HG03097 (cell line): ENCODE measurements at regions not wholly inside any gene's neighbourhood (a gene's known extent, or its start where the extent isn't known, plus 50 kb on each side); places are given as distances from the start of the nearest gene placed in this dataset.

Experiments used
- ATAC-seq: cut with Tn5 transposase; IDR thresholded peaks from one replicate; pipeline ENCODE4 v1.9.1; 2021; ENCODE audit not compliant: unreplicated experiment, low FRiP score

DNA sequence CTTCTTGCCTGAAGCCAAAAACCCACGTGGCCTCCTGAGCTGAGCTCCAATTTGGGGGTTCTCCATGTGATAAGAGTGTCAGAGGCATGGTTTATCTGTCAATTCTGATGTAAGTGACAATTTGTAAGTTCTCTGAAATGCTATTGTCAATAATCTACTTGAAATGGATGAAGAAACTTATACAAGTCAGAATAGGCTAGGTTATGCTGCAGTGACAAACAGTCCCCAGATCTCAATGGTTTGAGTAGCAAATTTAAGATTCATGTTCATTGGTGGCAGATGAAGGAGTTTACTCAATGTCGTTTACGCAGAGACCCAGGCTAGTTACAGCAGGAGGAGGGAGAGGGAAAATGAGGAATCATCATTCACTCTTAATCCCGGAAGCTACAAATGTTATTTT lies 352.4 kb downstream of the KIF16B start:
- ATAC-seq, result no peak

DNA sequence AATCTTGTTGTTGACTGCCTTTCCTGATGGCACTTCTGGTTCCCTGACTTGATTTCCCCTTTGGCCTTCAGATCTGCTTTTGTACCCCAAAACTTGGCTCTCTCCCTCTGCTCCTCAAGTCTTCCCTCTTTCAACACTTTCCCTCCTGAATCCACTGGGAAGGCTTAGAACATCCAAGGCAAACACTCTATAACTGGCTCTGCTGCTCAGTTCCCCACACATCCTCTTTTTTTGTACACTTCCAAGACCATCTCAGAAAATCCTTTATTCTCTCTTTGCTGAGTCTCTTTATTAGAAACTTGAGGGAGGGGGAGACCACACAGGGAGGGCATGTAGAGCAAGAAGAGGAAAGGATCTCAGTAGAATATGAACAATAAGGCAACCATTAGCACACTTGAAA lies 354.1 kb downstream of the KIF16B start:
- ATAC-seq, result no peak

DNA sequence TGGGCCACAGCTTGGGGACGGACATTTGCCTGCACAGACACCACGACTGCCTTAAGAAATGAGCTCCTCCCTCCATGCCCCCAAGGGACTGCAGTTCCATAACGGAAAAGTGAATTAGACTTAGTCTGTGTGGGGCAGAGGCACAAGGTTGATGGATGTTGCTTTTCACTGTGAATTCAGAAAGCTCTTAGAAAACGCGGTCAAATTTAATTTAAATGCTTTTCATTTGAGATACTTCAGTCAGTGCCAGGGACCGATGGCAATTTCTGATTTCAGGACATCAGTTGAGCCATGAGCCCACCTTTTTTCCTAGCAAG lies 356.4 kb downstream of the KIF16B start:
- no peak for ATAC-seq

DNA sequence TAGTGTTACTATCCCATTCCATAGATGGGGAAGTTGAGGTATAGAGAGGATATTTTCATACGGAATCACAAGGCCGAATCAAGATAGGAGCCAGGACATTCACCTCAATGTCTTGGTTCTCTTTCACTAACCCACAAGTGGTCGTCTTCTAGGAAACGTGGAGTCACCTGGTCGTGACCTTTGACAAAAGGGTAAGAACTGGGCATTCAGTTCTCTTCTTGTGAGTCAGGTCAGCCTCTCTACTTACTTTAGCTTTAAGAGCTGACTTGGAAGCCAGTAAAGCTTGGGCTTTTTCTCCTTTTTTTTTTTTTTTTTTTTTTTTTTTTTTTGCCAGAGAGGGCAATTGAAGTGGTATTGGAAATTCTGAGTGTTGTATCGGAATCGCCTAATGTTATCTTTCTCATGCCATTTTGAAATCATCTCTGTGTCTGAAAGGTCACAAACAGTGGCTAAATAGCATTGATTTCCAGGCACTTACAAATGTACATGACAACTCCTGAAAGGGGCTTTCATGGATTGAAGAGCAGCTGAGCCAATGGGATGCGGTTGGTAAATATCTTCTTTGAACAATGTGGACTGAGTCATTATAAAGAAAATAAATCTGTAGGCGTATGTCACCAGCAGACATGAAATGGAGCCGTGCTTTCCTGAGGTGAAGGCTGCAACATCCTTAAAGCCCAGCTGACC lies 356.9 kb downstream of the KIF16B start:
- ATAC-seq, result no peak

DNA sequence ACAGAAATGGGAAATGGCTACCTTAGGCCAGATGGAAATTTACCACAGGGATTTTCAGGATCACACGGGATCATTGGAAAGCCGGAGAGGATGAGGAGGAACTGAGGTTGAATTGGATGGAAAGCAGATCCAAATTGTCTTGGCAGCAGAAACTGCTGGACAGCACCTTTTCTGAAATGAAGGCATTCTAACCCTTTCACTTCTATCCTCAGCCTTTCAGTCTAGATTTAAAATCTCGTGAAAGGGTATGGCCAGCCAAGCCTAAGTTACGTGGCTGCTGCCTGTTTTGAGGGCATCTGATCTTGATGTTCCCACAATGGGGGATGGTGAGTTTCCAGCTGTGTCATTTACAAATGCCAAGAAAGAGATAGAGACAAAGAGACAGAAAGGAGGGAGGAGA lies 358.2 kb downstream of the KIF16B start:
- ATAC-seq, result no peak

DNA sequence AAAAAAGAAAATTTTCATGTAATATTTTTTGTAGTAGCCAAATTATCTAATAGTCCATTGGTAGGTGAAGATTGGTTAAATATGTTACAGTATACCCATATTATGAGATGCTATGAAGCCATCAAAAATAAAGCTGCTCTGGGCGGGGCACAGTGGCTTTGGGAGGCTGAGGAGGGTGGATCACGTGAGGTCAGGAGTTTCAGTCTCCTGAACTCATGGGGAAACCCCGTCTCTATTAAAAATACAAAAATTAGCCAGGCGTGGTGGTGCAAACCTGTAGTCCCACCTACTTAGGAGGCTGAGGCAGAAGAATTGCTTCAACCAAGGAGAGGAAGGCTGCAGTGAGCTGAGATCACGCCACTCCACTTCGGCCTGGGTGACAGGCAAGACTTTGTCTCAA lies 360.5 kb downstream of the KIF16B start:
- ATAC-seq, result no peak

DNA sequence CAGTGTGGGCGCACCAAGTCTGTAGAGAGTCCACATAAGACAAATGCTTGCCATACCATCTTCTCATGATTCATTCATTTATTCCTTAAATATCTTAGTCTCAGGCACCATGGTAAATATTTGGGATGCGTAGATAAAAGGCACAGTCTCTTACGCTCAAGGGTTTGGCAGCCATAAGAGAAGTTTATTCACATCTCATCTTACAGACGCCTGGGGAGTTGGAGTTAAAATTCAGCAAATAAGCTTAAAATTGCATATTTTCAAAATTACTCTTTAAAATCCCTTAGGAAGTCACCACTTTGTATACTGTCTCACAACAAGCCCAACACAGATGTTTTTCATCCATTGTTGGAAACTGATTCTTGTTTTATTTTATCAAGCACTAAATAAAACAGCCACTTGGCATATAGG lies 363.3 kb downstream of the KIF16B start:
- no peak for ATAC-seq

DNA sequence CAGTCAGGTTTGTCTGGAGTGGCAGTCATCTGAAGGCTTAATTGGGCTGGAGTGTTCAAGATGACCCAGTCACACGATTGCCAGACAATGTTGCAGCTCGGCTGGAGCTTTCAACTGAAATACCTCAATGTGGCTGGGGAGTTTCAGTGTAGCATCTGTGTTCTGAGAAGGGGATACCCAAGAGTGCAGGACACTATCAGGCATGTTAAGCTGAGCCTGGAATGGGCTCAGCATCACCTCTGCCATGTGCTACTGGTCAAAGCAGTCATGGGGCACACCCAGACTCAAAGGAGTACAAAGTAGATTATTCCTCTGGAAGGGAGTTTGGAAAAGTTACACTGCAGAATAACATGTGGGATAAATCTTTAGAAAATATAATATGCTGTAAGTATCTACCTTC lies 363.9 kb downstream of the KIF16B start:
- ATAC-seq, result no peak

DNA sequence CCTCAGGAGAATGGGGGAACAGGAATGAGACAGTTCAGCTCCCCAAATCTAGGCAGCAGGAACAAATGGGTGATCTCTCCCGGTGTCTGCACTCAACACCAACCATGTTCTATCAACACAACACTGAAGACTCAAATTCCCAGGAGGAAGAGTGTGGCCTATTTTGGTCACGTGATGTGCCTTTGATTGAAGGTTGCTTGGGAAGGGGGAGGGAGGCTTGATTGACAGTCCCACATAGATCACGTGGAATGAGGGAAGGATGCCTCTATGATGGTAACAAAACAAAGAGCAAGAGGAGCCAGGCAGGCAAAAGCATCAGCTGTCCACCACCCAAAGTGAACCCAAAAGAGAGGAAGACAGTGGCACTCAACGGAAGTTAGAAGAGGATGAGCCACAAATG lies 364.8 kb downstream of the KIF16B start:
- ATAC-seq, result no peak

DNA sequence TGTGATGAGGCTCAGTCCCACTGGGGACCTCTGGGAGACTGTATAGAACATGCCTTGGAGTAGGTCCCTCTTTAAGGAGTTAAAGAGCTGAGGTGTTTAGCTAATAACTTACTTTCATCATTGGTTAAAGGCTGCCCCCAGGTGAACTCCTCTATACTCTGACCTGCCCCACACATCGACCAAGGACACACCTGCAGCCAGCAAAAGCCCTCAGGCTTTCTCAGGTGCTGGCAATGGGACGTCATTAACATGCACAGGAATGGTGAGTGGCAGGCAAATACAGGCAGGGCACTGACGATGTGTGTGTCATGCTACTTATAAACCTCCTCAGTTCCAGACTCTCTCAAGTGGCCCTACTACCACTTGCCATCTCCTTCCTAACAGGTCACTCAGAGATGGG lies 366.4 kb downstream of the KIF16B start:
- ATAC-seq, result no peak

DNA sequence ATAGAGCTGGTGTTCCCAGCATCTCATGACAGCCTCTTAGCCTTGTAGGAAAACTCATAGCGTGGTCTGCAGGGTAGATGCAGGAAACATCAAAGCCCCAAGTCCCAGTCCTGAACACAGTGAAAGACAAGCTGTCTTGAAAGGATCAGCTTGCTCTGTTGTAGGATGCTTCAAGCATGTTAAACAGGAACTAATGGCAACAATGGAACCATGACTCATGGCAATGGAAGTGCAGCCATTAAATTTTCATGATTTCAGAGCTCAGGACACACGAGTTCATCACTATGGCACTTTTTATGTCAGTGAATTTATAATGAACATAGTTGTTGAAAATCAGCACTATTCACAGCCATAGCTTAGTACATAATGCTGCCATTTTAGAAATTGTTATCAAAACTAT lies 367.7 kb downstream of the KIF16B start:
- no peak for ATAC-seq

DNA sequence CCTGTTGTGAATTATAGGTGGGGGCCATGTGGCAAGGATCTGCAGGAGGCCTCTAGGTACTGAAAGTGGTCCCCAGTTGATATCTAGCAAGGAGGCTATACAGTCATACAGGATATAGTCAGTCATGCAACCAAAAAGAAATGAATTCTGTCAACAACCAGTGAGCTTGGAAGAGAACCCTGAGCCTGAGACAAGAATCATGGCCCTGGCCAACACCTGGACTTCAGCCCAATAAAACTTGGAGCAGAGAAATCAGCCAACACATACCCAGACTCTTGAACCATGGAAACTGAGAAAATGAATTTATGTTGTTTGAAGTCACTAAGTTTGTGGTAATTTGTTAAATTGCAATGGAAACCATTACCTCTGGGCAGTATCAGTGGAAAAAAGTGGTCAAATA lies 370.2 kb downstream of the KIF16B start:
- ATAC-seq, result no peak

DNA sequence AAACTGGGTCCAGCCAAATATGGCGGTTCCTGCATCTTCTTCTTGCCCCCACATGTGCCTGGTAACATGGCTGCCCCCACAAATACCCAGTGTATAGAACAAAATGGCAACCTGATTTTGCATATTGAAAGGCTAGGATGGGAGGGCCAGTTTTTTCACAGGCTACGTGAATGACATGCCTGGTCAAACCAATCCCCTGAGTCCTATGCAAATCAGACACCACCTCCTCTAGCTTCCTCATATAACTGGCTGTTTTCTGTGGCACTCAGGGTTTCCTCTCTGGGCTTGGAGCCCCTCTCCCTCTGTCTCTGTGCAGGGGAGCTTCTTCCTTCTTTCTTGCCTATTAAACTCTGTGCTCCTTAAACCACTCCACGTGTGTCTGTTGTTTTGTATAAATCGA lies 372.1 kb downstream of the KIF16B start:
- no peak for ATAC-seq

DNA sequence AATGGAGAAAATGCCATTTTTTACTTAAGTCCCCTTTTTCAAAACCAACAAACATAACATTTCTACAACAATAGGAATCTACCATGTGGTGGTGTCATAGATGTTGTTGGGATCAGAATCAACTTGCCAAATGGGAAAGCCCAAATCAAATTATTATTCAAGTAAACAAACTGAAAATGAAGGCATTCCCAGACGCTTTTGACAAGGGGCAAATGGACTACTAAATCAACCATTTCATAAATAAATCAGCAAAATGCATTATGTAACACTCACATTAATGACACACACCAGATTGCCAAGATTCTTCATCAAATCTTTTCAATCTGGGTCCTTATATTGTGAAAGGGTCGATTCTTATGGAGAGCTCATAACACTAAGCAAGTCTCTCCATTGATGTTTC lies 375.6 kb downstream of the KIF16B start:
- ATAC-seq, result no peak

DNA sequence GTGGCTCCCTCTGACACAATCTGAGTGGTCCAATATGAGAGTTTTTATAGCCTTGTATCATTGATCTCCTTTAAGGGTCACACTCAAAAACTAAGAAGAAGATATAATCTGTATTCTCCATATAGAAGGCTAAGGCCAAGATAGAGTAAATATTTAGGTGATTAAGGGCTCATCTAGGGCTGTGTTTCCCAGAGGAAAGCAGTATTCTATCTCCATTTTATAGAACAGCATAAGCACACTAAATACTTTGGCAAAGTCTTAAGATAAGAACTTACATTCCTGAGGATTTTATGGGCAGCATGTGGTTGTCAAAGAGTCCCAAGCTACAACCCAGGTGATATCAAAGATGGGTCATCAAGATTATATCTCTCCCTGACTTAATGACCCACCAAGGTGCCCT lies 377.6 kb downstream of the KIF16B start:
- ATAC-seq, result no peak

DNA sequence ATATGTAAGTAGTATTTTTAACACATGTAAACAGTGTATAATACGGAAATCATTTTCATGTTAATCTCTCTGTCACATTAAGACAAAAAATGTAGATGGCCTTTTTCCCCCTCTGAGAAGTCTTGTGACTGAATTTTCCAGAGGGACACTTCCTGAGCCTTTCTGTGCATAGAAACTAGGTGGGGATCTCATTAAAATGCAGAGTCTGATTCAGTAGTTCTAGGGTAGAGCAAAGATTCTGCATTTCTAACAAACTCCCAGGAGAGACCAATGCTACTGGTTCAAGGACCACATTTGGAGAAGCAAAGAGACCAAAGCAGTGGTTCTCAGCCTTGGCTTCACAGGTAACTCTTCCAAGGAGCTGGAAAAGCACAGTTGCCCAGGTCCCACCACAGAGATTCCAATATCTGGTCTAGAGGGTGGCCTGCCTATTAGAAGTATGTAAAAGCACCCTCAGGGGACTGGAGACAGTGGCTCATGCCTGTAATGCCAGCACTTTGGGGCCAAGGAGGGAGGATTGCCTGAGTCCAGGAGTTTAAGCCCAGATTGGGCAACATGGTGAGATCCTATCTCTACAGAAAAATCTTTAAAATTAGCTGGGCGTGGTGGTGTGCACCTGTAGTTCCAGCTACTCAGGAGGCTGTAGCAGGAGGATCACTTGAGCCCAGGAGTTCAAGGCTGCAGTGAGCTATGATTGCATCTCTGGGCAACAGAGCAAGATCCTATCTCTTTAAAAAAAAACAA lies 378.5 kb downstream of the KIF16B start:
- no peak for ATAC-seq

DNA sequence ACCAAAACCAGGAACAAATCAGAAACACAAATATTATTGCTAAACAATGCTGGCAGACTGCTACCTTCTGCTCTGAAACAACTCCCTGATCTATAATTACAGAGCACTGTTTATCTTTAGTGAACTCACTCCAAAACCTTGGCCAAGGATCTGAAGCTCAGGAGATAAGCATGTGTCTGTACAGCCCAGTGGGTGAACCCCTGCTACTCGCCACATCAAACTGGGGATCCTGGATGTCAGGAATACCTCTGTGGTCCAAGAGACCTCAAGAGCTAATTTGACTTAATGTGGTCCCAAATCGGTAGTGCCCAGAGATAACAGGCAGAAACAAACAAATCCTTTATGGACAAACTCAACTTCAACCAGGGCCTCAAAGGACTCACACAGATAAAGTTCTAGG lies 381.8 kb downstream of the KIF16B start:
- ATAC-seq, result no peak

DNA sequence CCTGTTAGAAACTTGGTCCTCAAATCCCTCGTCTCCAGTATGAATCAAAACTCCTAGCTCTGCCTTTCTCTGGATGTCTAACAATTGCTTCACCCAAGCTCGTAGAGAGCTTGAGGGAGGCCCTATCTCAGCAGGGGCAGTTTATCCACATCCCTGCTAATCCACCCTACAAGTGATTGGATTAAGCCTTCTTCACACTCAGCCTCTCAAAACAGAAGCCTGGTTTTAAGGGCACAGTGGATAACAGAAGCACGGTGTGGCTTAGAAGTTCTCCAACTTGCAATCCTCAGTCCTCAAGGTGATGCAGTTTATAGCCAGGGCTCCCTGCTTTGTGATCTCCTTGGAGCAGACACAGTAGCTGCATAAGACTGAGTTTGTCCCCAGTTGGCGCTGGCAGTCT lies 383.9 kb downstream of the KIF16B start:
- ATAC-seq, result no peak

DNA sequence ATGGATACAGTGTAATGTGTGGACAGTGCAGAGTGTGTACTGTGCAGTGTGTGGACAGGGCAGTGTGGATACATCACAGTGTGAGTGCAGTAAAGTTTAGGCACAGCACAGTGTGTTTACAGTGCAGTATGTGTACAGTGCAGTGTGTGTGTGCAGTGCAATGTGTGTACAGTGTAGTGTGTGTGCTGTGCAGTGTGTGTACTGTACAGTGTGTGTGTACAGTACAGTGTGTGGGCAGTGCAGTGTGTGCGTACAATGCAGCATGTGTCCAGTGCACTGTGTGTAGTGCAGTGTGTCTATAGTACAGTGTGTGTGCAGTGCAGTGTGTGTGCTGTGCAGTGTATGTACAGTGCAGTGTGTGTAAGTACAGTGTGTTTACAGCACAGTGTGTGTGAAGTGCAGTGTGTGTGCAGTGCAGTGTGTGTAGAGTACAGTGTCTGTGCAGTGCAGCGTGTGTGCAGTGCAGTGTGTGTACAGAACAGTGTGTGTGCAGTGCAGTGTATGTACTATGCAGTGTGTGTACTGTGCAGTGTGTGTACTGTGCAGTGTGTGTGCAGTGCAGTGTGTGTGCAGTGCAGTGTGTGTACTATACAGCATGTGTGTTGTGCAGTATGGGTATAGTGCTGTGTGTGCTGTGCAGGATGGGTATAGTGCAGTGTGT lies 385.2 kb downstream of the KIF16B start:
- no peak for ATAC-seq

DNA sequence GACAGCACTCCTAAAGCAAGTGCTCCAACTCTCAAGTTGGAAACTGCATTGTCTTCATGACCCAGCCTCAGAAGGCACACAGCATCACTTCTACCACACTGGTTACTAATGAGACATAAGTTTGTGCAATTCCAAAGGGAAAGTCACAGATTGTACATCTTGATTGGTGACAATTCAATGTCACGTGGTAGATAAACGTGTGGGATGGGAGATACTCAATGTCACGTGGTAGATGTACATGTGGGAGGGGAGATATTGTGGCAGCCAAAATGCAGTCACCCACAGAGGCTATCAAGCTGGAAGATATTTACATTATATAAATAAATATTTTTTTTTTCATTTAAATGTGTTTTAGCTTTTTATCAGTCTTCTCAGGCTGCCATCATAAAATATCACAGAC lies 393.3 kb downstream of the KIF16B start:
- no peak for ATAC-seq

DNA sequence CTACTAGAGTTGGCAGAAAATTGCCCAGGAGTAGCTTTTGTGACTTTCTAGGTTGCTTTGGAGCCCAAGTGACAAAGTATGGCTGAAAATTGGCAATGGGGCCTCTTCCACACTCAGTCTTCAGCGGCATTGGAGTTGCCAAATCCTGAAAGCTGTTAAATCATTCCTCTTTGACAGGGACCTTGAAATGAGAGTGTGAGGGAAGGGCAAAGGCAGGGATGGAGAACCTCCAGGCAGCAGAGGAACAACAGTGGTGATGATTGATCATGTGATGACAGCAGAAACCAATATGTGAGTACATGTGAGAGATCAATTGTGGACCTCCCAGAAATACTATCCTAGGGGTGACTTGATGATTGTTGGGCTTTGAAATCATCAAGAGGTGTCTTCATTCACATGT lies 393.9 kb downstream of the KIF16B start:
- no peak for ATAC-seq

DNA sequence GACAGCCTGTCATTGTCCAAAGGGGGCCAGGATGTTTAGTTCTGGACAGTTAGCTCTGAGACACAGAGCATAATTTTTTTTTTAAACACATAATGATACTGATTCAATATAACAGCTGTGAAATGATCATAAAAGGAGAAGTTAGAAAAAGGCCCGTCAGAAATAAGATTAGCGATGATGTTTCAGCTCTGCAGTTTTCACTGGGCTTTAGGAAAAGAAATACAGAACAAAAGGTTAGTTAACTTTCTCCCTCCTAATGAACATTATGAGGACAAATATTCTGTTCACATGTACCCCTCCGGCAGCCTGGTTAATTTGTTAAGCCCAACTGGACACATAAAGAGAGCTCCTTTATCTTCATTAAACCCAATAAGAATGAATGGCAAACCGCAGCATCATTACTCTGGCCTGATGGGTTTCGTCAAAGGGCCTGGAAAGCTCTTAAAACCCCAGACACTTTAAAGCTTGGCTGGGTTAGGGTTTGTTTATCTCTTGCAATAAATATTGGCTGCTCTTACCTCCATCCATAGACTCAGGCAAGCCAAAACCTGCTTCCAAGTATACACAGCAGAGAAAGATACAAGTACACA lies 394.6 kb downstream of the KIF16B start:
- no peak for ATAC-seq
